T-helper 22 cell (primary cell): ENCODE measurements at regions not wholly inside any gene's neighbourhood (a gene's known extent, or its start where the extent isn't known, plus 50 kb on each side); places are given as distances from the start of the nearest gene placed in this dataset.

ENCODE experiments used
- DNase-seq: peaks from one replicate; pipeline ENCODE4 v3.0.0-alpha.2; 2020; ENCODE audit warnings: low read depth

GRCh38 chr10:78481842-78482241, 448.2 kb downstream of the RPS24 start:
- DNase-seq, result no peak

GRCh38 chr10:78483641-78484040, 450.0 kb downstream of the RPS24 start:
- DNase-seq, result no peak

- DNase-seq, result no peak
These were observed 455.4 kb downstream of the RPS24 start for GRCh38 chr10:78489034-78489433.

- DNase-seq, result no peak
These were observed 458.1 kb downstream of the RPS24 start for GRCh38 chr10:78491812-78492211.

- DNase-seq, result no peak
These were observed 458.8 kb downstream of the RPS24 start for GRCh38 chr10:78492424-78492823.

GRCh38 chr10:78494179-78494578, 460.5 kb downstream of the RPS24 start:
- DNase-seq, result no peak

- DNase-seq, result no peak
These were observed 468.7 kb downstream of the RPS24 start for GRCh38 chr10:78502210-78502936.

- no peak for DNase-seq
These were observed 470.5 kb downstream of the RPS24 start for GRCh38 chr10:78504181-78504580.

GRCh38 chr10:78505657-78506056, 472.0 kb downstream of the RPS24 start:
- DNase-seq, result no peak

GRCh38 chr10:78506614-78507013, 473.0 kb downstream of the RPS24 start:
- no peak for DNase-seq

GRCh38 chr10:78507510-78508160, 474.0 kb downstream of the RPS24 start:
- DNase-seq, result no peak

GRCh38 chr10:78508955-78509748, 475.5 kb downstream of the RPS24 start:
- no peak for DNase-seq

GRCh38 chr10:78510566-78511323, 477.1 kb downstream of the RPS24 start:
- DNase-seq, result no peak

GRCh38 chr10:78511324-78512204, 477.9 kb downstream of the RPS24 start:
- no peak for DNase-seq

- no peak for DNase-seq
These were observed 478.5 kb downstream of the RPS24 start for GRCh38 chr10:78512205-78512550.

GRCh38 chr10:78513330-78513729, 479.7 kb downstream of the RPS24 start:
- DNase-seq, result no peak

GRCh38 chr10:78513986-78514385, 480.3 kb downstream of the RPS24 start:
- DNase-seq, result no peak

GRCh38 chr10:78514459-78514858, 480.8 kb downstream of the RPS24 start:
- no peak for DNase-seq

- DNase-seq, result no peak
These were observed 481.6 kb downstream of the RPS24 start for GRCh38 chr10:78515038-78515872.

GRCh38 chr10:78515873-78516153, 482.1 kb downstream of the RPS24 start:
- DNase-seq, result no peak

GRCh38 chr10:78516236-78516635, 482.6 kb downstream of the RPS24 start:
- DNase-seq, result no peak
